Calu3 (cell line): ENCODE measurements at regions not wholly inside any gene's neighbourhood (a gene's known extent, or its start where the extent isn't known, plus 50 kb on each side); places are given as distances from the start of the nearest gene placed in this dataset.

Source experiments
- BruUV-seq: library from RNA; stranded (reverse); fragments of 400-500 nt; replicated peaks from 2 replicates; lab custom pipeline; 2021; lab: Mats Ljungman, UMichigan
- CTCF ChIA-PET: fragments of 300-600 bp; sonication (Branson Sonifier 250); formaldehyde crosslinking; loops from one replicate; lab custom pipeline; 2022; ENCODE audit warnings: antibody characterized with exemption; lab: Charles Lee
- DNase-seq: peaks from one replicate; pipeline ENCODE4 v3.0.0; 2022
- H3K27ac Mint-ChIP-seq: one replicate; pipeline ENCODE4 v1.8.0; 2022; ENCODE audit warnings: mixed read lengths; ENCODE audit not compliant: unreplicated experiment
- H3K27me3 Mint-ChIP-seq: one replicate; pipeline ENCODE4 v1.8.0; 2022; ENCODE audit warnings: mixed read lengths; ENCODE audit not compliant: unreplicated experiment
- H3K36me3 Mint-ChIP-seq: one replicate; pipeline ENCODE4 v1.8.0; 2022; ENCODE audit warnings: mild to moderate bottlenecking, moderate library complexity, mixed read lengths; ENCODE audit not compliant: insufficient read depth, unreplicated experiment
- H3K4me1 Mint-ChIP-seq: one replicate; pipeline ENCODE4 v1.8.0; 2022; ENCODE audit warnings: mild to moderate bottlenecking, low read depth, mixed read lengths; ENCODE audit not compliant: unreplicated experiment
- H3K4me3 Mint-ChIP-seq: one replicate; pipeline ENCODE4 v1.8.0; 2022; ENCODE audit warnings: mild to moderate bottlenecking, low read depth, moderate library complexity, mixed read lengths; ENCODE audit not compliant: unreplicated experiment
- H3K9me3 Mint-ChIP-seq: one replicate; pipeline ENCODE4 v1.8.0; 2022; ENCODE audit warnings: low read depth, mixed read lengths; ENCODE audit not compliant: unreplicated experiment
- intact Hi-C: fragments of 100-400 bp; cut with micrococcal nuclease; formaldehyde crosslinking; loops from one replicate; pipeline ENCODE4 v1.10.0; 2022; ENCODE audit not compliant: unreplicated experiment
- TF ChIP-seq, protein P1 (sequence below): fragments of 200-600 bp; IDR thresholded peaks from one replicate; pipeline ENCODE4 v1.8.0; 2022; ENCODE audit warnings: antibody characterized with exemption; ENCODE audit not compliant: unreplicated experiment

DNA sequence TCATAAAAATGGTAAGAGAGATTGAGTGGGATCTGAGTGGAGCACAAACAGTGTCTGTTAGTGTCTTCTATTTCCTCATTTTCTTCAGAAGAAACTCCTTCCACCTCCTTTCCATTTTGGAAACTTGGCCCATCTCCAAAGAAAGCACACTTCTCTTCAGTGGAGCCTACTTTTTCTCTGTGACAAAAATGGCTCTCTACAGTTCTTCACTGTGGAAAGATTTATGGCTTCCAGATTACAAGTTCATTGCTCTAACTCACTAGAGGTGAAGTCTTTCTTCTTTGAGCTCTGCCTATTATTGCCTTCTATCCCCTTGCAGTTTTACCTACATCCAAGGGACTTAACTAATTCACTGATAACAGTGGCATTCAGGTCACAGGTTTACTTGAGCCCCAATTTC lies 325.8 kb downstream of the ANTXR2 start:
- no peaks in the 10 kb centered on the region for H3K27me3 Mint-ChIP-seq
- no peaks in the 10 kb centered on the region for H3K9me3 Mint-ChIP-seq
- H3K4me1 Mint-ChIP-seq = no peaks in the 10 kb centered on the region
- DNase-seq = no peak
- TF ChIP-seq, protein P1, sequence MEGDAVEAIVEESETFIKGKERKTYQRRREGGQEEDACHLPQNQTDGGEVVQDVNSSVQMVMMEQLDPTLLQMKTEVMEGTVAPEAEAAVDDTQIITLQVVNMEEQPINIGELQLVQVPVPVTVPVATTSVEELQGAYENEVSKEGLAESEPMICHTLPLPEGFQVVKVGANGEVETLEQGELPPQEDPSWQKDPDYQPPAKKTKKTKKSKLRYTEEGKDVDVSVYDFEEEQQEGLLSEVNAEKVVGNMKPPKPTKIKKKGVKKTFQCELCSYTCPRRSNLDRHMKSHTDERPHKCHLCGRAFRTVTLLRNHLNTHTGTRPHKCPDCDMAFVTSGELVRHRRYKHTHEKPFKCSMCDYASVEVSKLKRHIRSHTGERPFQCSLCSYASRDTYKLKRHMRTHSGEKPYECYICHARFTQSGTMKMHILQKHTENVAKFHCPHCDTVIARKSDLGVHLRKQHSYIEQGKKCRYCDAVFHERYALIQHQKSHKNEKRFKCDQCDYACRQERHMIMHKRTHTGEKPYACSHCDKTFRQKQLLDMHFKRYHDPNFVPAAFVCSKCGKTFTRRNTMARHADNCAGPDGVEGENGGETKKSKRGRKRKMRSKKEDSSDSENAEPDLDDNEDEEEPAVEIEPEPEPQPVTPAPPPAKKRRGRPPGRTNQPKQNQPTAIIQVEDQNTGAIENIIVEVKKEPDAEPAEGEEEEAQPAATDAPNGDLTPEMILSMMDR = no peak
- no peak overlapping the region for H3K4me3 Mint-ChIP-seq
- CTCF ChIA-PET = no interaction called here
- BruUV-seq = no TSS peak
- H3K27ac Mint-ChIP-seq = no peak overlapping the region
- H3K36me3 Mint-ChIP-seq = no peaks in the 10 kb centered on the region
- intact Hi-C loops = no loop called here

DNA sequence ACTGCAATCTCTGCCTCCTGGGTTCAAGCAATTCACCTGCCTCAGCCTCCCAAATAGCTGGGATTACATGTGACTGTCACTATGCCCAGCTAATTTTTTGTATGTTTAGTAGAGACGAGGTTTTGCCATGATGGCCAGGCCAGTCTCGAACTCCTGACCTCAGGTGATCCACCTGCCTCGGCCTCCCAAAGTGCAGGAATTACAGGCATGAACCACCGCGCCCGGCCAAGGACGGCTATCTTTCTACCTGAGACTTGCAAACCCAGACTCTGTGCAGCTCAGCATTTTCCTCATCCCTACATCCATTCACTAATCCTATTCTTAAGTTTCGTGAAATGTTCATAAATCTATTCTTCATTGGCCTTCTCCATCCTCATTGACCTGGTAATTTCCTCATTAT lies 330.0 kb downstream of the ANTXR2 start:
- H3K27me3 Mint-ChIP-seq = no peaks in the 10 kb centered on the region
- DNase-seq = no peak
- H3K4me3 Mint-ChIP-seq = no peak overlapping the region
- H3K27ac Mint-ChIP-seq = no peak overlapping the region
- H3K4me1 Mint-ChIP-seq = no peaks in the 10 kb centered on the region
- TF ChIP-seq, protein P1 = no peak
- no TSS peak for BruUV-seq
- CTCF ChIA-PET = no interaction called here
- no peaks in the 10 kb centered on the region for H3K36me3 Mint-ChIP-seq
- intact Hi-C loops = no loop called here
- H3K9me3 Mint-ChIP-seq = no peaks in the 10 kb centered on the region

DNA sequence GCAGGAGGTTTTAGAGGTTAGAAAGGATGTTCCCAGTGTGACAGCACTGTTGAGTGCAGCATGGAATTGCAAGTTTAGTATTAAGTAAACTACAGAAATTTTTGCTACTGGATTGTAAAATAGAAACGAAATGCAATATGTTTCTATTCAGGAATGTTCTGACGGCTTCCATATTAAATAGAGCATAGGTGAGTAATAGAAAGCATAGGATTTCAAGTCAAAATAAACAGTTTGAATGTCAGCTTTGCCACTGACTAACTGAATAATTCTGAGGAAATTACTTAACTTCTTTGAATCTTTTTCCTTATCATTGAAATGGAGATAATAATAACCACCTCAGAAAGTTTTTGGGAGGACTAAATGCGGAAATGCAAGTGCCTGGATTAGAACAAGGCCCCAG lies 331.9 kb upstream of the GK2 start:
- CTCF ChIA-PET = no interaction called here
- TF ChIP-seq, protein P1 = no peak
- H3K27me3 Mint-ChIP-seq = no peaks in the 10 kb centered on the region
- no peak for DNase-seq
- BruUV-seq = no TSS peak
- no peak overlapping the region for H3K27ac Mint-ChIP-seq
- no peaks in the 10 kb centered on the region for H3K9me3 Mint-ChIP-seq
- no peaks in the 10 kb centered on the region for H3K4me1 Mint-ChIP-seq
- no peaks in the 10 kb centered on the region for H3K36me3 Mint-ChIP-seq
- H3K4me3 Mint-ChIP-seq = no peak overlapping the region
- intact Hi-C loops = no loop called here

DNA sequence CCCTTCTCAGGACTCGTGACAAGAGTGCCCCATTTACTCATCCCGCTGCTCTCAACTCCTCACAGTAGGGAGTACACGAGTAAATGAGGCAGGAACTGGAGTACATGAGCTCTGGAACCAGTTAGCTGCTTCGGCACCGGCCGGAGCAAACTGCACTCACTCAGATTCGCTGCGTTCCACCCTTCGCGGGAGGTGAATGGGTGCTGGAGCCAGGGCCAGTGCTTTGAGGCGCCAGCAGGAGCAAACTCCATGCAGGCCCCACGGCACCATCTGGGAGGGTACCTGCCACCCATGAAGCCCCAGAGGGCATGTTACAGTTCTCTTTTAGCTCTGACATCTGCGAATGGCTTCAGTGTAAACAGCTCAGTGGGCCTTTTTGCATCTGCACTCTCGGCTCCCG lies 315.5 kb upstream of the GK2 start:
- H3K4me1 Mint-ChIP-seq = no peaks in the 10 kb centered on the region
- H3K27me3 Mint-ChIP-seq = no peaks in the 10 kb centered on the region
- BruUV-seq = no TSS peak
- intact Hi-C loops = no loop called here
- no peak overlapping the region for H3K4me3 Mint-ChIP-seq
- CTCF ChIA-PET = no interaction called here
- TF ChIP-seq, protein P1 = no peak
- H3K36me3 Mint-ChIP-seq = no peaks in the 10 kb centered on the region
- DNase-seq = no peak
- no peaks in the 10 kb centered on the region for H3K9me3 Mint-ChIP-seq
- no peak overlapping the region for H3K27ac Mint-ChIP-seq

DNA sequence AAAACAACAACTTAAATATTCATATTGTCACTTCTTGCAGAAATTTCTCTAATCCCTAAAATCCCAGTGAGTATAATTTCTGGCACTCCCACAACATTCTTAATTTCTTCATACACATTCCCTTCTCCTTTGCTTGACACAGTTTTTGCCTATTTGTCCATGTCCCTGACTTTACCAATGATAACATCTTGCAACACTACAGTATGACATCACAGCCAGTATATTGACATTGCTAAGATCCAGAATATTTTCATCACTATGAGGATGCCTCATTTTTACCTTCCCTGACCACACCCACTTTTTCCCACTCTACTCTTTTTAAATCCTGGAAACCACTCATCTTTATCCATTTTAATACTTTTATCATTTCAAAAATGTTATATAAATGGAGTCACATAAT lies 292.3 kb upstream of the GK2 start:
- H3K4me1 Mint-ChIP-seq = no peaks in the 10 kb centered on the region
- no peak overlapping the region for H3K4me3 Mint-ChIP-seq
- peaks cover 5% of the 10 kb centered on the region for H3K9me3 Mint-ChIP-seq
- CTCF ChIA-PET = no interaction called here
- intact Hi-C loops = no loop called here
- BruUV-seq = no TSS peak
- DNase-seq = no peak
- TF ChIP-seq, protein P1 = no peak
- no peaks in the 10 kb centered on the region for H3K36me3 Mint-ChIP-seq
- H3K27ac Mint-ChIP-seq = no peak overlapping the region
- no peaks in the 10 kb centered on the region for H3K27me3 Mint-ChIP-seq
